ENCODE measurements at regions not wholly inside any gene's neighbourhood (a gene's known extent, or its start where the extent isn't known, plus 50 kb on each side); places are given as distances from the start of the nearest gene placed in this dataset.
A peak's percentile ranks its signal among the peaks of the same experiment; 100 is the strongest.
"Not testable (repeated sequence)": the region's sequence is repeated elsewhere in the genome, so short reads cannot be mapped to it uniquely, and the experiment has no call there.

- DNase-seq (ENCODE audit: low spot score), result peak; percentile 40
These were observed 919.0 kb downstream of the TAF11L14 start for GRCh38 chr5:18553269-18553668.

GRCh38 chr5:18560602-18561001 is 926.3 kb downstream of the TAF11L14 start:
- no peak for DNase-seq (ENCODE audit: low spot score)

- no peak for DNase-seq (ENCODE audit: low spot score)
These were observed 929.6 kb downstream of the TAF11L14 start for GRCh38 chr5:18563853-18564252.

- DNase-seq (ENCODE audit: low spot score), result no peak
These were observed 932.4 kb downstream of the TAF11L14 start for GRCh38 chr5:18566671-18567070.

GRCh38 chr5:18576586-18576985 is 942.3 kb downstream of the TAF11L14 start:
- no peak for DNase-seq (ENCODE audit: low spot score)

- DNase-seq (ENCODE audit: low spot score), result no peak
These were observed 966.9 kb downstream of the TAF11L14 start for GRCh38 chr5:18601185-18601584.

GRCh38 chr5:18602402-18602801 is 968.1 kb downstream of the TAF11L14 start:
- DNase-seq (ENCODE audit: low spot score), result no peak

- no peak for DNase-seq (ENCODE audit: low spot score)
These were observed 970.9 kb downstream of the TAF11L14 start for GRCh38 chr5:18605186-18605585.

GRCh38 chr5:18607570-18607969 is 973.3 kb downstream of the TAF11L14 start:
- no peak for DNase-seq (ENCODE audit: low spot score)

DNA sequence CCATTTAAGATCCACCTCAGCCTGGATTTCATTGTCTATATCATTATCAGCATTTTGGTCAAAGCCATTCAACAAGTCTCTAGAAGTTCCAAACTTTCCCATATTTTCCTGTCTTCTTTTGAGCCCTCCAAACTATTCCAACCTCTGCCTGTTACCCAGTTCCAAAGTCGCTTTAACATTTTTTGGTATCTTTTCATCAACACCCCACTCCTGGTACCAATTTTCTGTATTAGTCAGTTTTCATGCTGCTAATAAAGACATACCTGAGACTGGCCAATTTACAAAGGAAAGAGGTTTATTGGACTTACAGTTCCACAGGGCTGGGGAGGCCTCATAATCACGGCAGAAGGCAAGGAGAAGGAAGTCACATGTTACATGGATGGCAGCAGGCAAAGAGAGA is 982.9 kb downstream of the TAF11L14 start:
- not testable (repeated sequence) for DNase-seq (ENCODE audit: low spot score)

- DNase-seq (ENCODE audit: low spot score), result no peak
These were observed 996.3 kb downstream of the TAF11L14 start for GRCh38 chr5:18630458-18631045.

DNA sequence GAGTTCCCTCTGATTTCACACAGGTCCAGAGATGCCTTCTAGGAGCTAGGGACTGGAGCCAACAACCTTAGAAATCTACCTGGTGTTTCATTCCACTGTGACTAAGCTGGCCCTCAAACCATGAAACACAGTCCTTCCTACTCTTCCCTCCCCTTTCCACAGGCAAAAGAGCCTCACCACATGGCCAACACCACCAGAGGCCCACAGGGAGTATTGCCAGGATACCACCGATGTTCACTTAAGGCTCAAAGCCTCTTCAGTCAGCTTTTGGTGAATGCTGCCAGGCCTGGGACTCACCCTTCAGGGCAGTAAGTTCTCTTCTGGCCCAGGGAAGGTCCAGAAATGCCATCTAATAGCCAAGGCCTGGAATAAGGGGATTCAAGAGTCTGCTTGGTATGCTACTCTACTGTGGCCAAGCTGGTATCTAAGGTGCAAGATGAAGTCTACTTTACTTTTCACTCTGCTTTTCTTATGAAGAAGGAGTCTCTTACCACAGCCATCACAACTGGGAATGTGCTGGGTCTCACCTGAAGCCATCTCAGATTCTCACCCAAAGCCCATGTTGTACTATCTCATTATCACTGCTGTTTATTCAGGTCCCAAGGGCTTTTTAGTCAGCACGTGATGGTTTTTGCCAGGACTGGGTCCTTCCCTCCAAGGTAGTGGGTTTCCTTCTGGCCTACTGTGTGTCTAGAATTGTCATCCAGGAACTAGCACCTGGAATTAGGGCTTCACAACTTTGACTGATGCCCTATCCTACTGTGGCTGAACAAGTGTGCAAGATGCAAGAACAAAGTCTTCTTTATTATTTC is 1018.4 kb downstream of the TAF11L14 start:
- no peak for DNase-seq (ENCODE audit: low spot score)

DNA sequence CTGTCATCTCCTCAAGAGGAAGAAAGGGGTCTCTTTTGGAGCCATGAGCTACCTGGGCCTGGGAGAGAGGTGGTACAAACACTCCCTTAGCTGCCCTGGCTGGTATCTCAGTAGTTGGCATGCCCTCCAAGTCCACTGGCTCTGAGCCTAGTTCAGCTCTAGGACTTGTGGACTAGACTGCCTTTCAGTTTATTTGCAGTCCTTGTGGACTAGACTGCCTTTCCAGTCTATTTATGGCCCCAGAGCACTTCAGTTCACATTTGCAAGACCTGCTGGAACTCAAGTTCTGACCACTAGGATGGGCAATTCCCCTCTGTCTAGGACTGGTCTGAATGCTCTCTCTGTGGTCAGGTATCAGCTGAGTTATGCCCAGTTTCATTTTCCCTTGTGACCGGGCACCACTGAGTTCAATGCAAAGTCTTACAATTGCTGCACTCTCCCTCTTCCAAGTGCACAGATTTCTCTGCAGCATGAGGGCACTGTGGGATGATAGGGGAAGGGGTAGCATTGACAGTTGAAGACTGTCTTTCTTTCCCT is 1019.0 kb downstream of the TAF11L14 start:
- DNase-seq (ENCODE audit: low spot score), result no peak

DNA sequence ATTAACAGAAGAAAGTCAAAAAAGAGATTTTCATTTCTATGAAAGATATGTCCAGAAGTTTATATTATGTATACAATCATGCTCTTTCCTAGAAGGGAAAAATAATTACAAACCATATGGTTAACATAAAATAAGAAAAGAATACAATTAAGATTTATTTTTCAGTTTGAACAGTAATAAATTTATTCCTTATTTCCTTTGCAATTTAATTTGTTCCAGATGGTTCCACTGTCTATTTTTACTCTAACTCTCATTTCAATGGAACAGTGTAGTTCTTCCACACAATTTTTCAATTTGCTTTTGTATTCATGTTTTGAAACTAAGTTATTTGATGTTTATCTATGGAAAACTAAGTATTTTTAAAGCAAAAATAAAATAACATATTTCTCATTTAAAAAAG is 1026.3 kb downstream of the TAF11L14 start:
- DNase-seq (ENCODE audit: low spot score), result no peak

DNA sequence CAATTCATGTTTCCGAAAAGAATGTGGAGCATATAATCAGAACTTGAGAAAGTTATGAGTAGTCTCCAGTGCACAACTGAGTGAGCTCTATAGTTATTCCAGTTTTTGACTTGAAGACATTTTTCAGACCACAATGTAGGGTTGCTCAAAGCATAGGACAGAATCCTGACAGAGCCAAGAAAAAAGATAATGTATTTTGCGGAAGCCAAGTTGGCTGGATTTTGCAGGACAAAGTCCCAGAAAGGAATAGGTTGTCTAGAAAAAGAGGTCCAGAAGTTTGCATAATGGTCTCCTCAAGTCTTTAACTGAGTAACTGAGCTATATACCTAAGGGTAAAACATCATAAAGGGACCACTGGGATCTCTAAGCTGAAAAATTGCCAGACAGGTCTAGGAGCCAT is 1028.0 kb downstream of the TAF11L14 start:
- no peak for DNase-seq (ENCODE audit: low spot score)

- not testable (repeated sequence) for DNase-seq (ENCODE audit: low spot score)
These were observed 1040.0 kb downstream of the TAF11L14 start for GRCh38 chr5:18674212-18674611.

- DNase-seq (ENCODE audit: low spot score), result no peak
These were observed 1040.8 kb downstream of the TAF11L14 start for GRCh38 chr5:18675041-18675440.

DNA sequence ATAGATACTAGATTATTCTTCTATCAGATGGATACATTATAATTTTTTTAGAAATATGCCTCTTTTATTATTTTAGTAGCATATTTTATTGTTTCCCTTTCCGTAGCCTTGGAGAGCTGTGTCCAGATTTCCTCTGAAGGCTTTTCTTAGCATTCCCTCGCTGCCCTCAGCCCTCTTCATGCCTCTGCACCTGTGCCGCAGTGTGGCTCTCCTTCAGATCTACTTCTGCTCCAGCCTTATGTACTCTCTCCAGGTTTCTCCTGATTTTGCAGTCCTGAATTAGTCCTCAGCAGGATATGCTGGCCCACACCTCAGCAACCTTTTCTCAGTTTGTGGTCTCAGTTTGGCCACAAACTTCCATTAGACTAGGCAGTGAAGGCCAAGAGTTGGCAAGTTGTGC is 1052.0 kb downstream of the TAF11L14 start:
- no peak for DNase-seq (ENCODE audit: low spot score)

- DNase-seq (ENCODE audit: low spot score), result no peak
These were observed 1053.2 kb downstream of the TAF11L14 start for GRCh38 chr5:18687429-18687828.

- DNase-seq (ENCODE audit: low spot score), result no peak
These were observed 1065.4 kb downstream of the TAF11L14 start for GRCh38 chr5:18699681-18700080.

- DNase-seq (ENCODE audit: low spot score), result no peak
These were observed 1068.6 kb downstream of the TAF11L14 start for GRCh38 chr5:18702821-18703220.

DNA sequence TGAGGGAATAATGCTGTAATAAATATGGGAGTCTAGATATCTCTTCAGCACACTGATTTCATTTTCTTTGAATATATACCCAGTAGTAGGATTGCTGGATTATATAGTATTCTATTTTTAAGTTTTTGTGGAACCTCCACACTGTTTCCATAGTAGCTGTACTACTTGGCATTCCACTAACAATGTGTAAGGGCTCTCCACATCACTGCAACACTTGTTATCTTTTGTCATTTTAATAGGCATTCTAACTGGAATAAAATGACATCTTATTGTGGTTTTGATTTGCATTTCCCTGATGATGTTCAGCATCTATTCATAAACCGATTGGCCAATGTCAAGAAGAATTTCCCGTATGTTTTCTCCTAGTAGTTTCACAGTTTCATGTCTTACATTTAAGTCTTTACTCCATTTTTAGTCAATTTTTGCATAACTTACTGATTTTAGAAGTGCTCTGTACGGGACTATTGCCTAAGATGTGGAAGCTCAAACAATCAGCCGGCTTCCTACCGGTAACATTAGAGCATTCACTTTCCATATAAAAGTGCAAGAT is 1078.8 kb downstream of the TAF11L14 start:
- no peak for DNase-seq (ENCODE audit: low spot score)

DNA sequence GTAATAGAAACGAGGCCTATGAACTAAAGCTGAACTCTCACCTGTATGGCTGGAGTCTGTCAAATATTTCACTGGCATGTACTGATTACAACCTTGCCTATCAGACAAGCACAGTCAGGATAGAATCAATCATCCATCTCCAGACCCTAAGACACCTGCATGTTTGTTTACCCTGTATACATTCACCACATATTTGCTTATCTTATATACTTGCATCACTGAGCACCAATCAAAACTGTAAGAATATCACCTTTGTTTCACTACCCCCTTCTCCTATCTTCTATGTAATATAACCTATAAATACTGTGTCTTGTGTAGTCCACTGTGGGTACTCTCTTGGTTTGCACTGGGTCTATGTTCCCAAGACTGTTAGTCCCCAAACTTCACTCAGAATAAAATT is 1085.7 kb downstream of the TAF11L14 start:
- DNase-seq (ENCODE audit: low spot score), result no peak

Measured in kidney capillary endothelial cell (primary cell).